Fibroblast of villous mesenchyme (primary cell): ENCODE measurements at regions not wholly inside any gene's neighbourhood (a gene's known extent, or its start where the extent isn't known, plus 50 kb on each side); places are given as distances from the start of the nearest gene placed in this dataset.

Source experiments
- DNase-seq: peaks from one replicate; pipeline ENCODE4 v3.0.0-alpha.2; 2010; ENCODE audit warnings: low read depth
- H3K4me3 ChIP-seq: 2 replicates; pipeline ENCODE4 v1.5.1; 2011; ENCODE audit warnings: low read depth, mild to moderate bottlenecking, low read length
- CTCF ChIP-seq: IDR thresholded peaks from 2 replicates; pipeline ENCODE4 v1.5.1; 2012; ENCODE audit warnings: low read depth, mild to moderate bottlenecking, low read length; ENCODE audit not compliant: insufficient read depth

- no peak for TF ChIP-seq CTCF
- no peak for DNase-seq
- no peak overlapping the region for H3K4me3 ChIP-seq
Observed at GRCh38 chr5:121158451-121158850, 693.2 kb upstream of the FTMT start.

GRCh38 chr5:121160591-121160990 lies 691.1 kb upstream of the FTMT start:
- no peak for TF ChIP-seq CTCF
- DNase-seq = no peak
- no peak overlapping the region for H3K4me3 ChIP-seq

- no peak overlapping the region for H3K4me3 ChIP-seq
- no peak for DNase-seq
- no peak for TF ChIP-seq CTCF
Observed at GRCh38 chr5:121164632-121165031, 687.0 kb upstream of the FTMT start.

- TF ChIP-seq CTCF = no peak
- H3K4me3 ChIP-seq = no peak overlapping the region
Observed at GRCh38 chr5:121171361-121171760, 680.3 kb upstream of the FTMT start.

GRCh38 chr5:121171834-121172233 lies 679.8 kb upstream of the FTMT start:
- no peak overlapping the region for H3K4me3 ChIP-seq
- TF ChIP-seq CTCF = no peak
- DNase-seq = no peak

More at GRCh38 chr5:121171361-121171760, 680.3 kb upstream of the FTMT start:
- no peak for DNase-seq

- peak; percentile 4 for DNase-seq
- no peak overlapping the region for H3K4me3 ChIP-seq
- no peak for TF ChIP-seq CTCF
Observed at GRCh38 chr5:121174351-121174750, 677.3 kb upstream of the FTMT start.

GRCh38 chr5:121175986-121176385 lies 675.7 kb upstream of the FTMT start:
- no peak for DNase-seq
- TF ChIP-seq CTCF = no peak
- H3K4me3 ChIP-seq = no peak overlapping the region
